HEK293T (cell line): ENCODE measurements at regions not wholly inside any gene's neighbourhood (a gene's known extent, or its start where the extent isn't known, plus 50 kb on each side); places are given as distances from the start of the nearest gene placed in this dataset.

ENCODE experiments used
- ARNT ChIP-seq: fragments of 450-650 bp; IDR thresholded peaks from 2 replicates; pipeline ENCODE4 v1.6.1; 2017; ENCODE audit warnings: mild to moderate bottlenecking
- BHLHE40 ChIP-seq: fragments of 450-650 bp; IDR thresholded peaks from 2 replicates; pipeline ENCODE4 v1.6.1; 2016; ENCODE audit warnings: mild to moderate bottlenecking, moderate library complexity, borderline replicate concordance
- CTBP1 ChIP-seq: fragments of 450-650 bp; IDR thresholded peaks from 2 replicates; pipeline ENCODE4 v1.6.1; 2016; ENCODE audit warnings: borderline replicate concordance
- ELF4 ChIP-seq: fragments of 450-650 bp; IDR thresholded peaks from 2 replicates; pipeline ENCODE4 v1.6.1; 2017; ENCODE audit warnings: antibody characterized with exemption
- L3MBTL2 ChIP-seq: fragments of 450-650 bp; conservative IDR thresholded peaks from 2 replicates; pipeline ENCODE4 v1.6.1; 2016; ENCODE audit warnings: mild to moderate bottlenecking
- SP1 ChIP-seq: fragments of 450-650 bp; IDR thresholded peaks from 2 replicates; pipeline ENCODE4 v1.6.1; 2017
- SUZ12 ChIP-seq: fragments of 450-650 bp; IDR thresholded peaks from 2 replicates; pipeline ENCODE4 v1.6.1; 2016; ENCODE audit warnings: mild to moderate bottlenecking
- TARDBP ChIP-seq: fragments of 450-650 bp; IDR thresholded peaks from 2 replicates; pipeline ENCODE4 v1.6.1; 2016
- ZNF384 ChIP-seq: fragments of 450-650 bp; IDR thresholded peaks from 2 replicates; pipeline ENCODE4 v1.6.1; 2016

GRCh38 chr2:153394686-153395085 lies 83.9 kb downstream of the RPRM start:
- TF ChIP-seq TARDBP, result no peak
- TF ChIP-seq CTBP1, result no peak
- TF ChIP-seq SP1, result no peak
- no peak for TF ChIP-seq ZNF384
- TF ChIP-seq SUZ12, result no peak
- no peak for TF ChIP-seq ELF4
- no peak for TF ChIP-seq L3MBTL2
- TF ChIP-seq BHLHE40, result no peak
- TF ChIP-seq ARNT, result no peak
